NT2/D1 (cell line): ENCODE measurements at regions not wholly inside any gene's neighbourhood (a gene's known extent, or its start where the extent isn't known, plus 50 kb on each side); places are given as distances from the start of the nearest gene placed in this dataset.

Experiments used
- DNase-seq: peaks from one replicate; pipeline ENCODE4 v3.0.0-alpha.2; 2011; ENCODE audit warnings: low read depth, low spot score
- H3K27me3 ChIP-seq: 2 replicates; pipeline ENCODE4 v1.6.0; 2011; ENCODE audit warnings: mild to moderate bottlenecking; ENCODE audit not compliant: insufficient read length, insufficient read depth
- H3K36me3 ChIP-seq: 2 replicates; pipeline ENCODE4 v1.6.1; 2011; ENCODE audit warnings: mild to moderate bottlenecking, low read length, mixed read lengths; ENCODE audit not compliant: insufficient read depth, insufficient read length
- H3K4me1 ChIP-seq: 2 replicates; pipeline ENCODE4 v1.5.1; 2011; ENCODE audit not compliant: insufficient read depth, insufficient read length
- H3K4me3 ChIP-seq: 2 replicates; pipeline ENCODE4 v1.5.1; 2011; ENCODE audit warnings: low read depth; ENCODE audit not compliant: insufficient read length
- H3K9ac ChIP-seq: 2 replicates; pipeline ENCODE4 v1.6.0; 2011; ENCODE audit warnings: low read depth; ENCODE audit not compliant: insufficient read length
- H3K9me3 ChIP-seq: 2 replicates; pipeline ENCODE4 v1.5.1; 2011; ENCODE audit warnings: mild to moderate bottlenecking, low read length; ENCODE audit not compliant: insufficient read depth
- SUZ12 ChIP-seq: IDR thresholded peaks from 2 replicates; pipeline ENCODE4 v1.6.1; 2011; ENCODE audit not compliant: insufficient read length, insufficient read depth; ENCODE audit errors: extremely low read depth
- YY1 ChIP-seq: IDR thresholded peaks from 2 replicates; pipeline ENCODE4 v1.6.1; 2011; ENCODE audit not compliant: insufficient read length, insufficient read depth
- ZNF274 ChIP-seq: IDR thresholded peaks from 2 replicates; pipeline ENCODE4 v1.6.1; 2011; ENCODE audit warnings: mild to moderate bottlenecking, low read depth, low read length

DNA sequence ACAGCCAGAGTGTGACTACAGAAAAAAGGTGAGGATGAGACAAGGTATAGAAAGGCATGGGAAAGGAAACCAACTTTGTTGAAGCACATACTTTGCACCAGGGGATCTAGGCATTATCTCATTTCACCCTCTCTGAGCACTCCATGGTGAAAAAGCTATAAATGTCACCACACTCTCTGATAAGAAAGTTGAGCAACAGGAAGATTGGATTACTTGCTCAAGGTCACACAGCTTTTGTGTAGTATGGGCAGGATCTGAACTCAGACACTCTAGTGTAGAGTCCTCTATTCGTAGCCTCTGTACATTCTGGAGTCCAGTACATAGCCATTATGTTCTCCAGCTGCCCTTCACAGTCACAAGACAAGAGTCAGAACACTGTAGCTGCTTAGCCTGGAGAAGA is 163.4 kb upstream of the SEMA6D start:
- H3K9ac ChIP-seq: no peak overlapping the region
- TF ChIP-seq ZNF274 (no peak), YY1 (no peak), SUZ12 (no peak)
- H3K9me3 ChIP-seq: no peaks in the 10 kb centered on the region
- DNase-seq: no peak
- no peak overlapping the region for H3K4me3 ChIP-seq
- H3K27me3 ChIP-seq: no peaks in the 10 kb centered on the region
- H3K4me1 ChIP-seq: no peaks in the 10 kb centered on the region
- no peaks in the 10 kb centered on the region for H3K36me3 ChIP-seq

DNA sequence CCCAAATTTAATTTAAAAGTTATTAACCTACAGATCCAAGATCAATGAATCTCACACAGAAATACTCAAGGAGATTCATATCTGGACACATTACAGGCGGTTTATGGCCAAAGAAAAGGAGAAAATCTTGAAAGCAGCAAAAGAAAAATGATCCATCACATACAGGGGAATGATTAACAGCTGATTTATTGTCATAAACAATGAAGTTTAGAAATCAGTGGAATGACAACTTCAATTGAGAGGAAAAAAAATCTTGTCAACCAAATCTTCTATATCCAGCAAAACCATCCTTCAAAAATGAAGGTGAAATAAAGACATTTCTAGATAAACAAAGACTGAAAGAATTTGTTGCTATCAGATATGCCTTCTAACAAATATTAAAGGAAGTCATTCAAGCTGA is 156.2 kb upstream of the SEMA6D start:
- H3K36me3 ChIP-seq: no peaks in the 10 kb centered on the region
- no peaks in the 10 kb centered on the region for H3K4me1 ChIP-seq
- H3K4me3 ChIP-seq: no peak overlapping the region
- peaks cover 7% of the 10 kb centered on the region for H3K9me3 ChIP-seq
- no peaks in the 10 kb centered on the region for H3K27me3 ChIP-seq
- TF ChIP-seq ZNF274 (no peak), YY1 (no peak), SUZ12 (no peak)
- no peak overlapping the region for H3K9ac ChIP-seq
- DNase-seq: no peak

DNA sequence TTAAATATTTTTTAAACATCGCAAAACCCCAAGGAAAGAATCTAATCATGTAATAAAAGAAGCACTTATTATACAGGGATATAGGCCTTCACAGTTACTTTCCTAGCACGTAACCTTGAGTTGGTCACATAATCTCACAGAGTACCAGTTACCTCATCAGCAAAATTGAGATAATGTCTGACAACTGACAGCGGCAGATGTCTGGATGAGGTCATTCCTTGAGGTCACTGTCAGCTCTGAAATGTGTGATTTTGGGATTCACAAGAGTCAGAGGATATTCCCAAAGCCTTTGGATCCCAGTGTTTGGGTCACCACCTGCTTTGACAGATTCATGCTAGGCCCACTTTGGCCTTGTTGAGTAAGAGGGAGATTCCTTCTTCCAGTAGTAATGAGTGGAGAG is 151.4 kb upstream of the SEMA6D start:
- no peak overlapping the region for H3K4me3 ChIP-seq
- H3K9me3 ChIP-seq: peaks cover 2% of the 10 kb centered on the region; the same call in 1 of the 2 replicates
- TF ChIP-seq YY1: no peak
- no peak for TF ChIP-seq ZNF274
- TF ChIP-seq SUZ12: no peak

DNA sequence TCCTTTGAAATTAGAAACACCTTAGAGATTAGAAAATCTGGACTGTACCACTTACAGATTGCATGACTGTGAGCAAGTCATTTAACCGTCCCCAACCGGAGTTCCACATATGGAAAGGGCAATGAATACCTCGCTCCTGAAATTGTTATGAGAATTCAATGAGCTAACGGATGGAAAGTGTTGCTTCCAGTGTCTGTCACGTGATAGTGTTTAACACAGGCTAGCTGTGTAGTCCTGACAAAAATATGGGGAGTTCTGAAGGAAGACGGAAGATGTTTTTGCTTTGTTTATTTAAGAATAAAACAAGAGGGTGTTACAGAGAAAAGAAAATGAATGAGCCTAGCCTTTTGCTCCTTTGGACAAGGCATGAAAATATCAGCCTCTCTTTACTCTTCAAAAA is 150.7 kb upstream of the SEMA6D start:
- Histone ChIP-seq H3K36me3 (no peaks in the 10 kb centered on the region), H3K4me3 (no peak overlapping the region), H3K9me3 (no peaks in the 10 kb centered on the region; the same call in 1 of the 2 replicates), H3K27me3 (no peaks in the 10 kb centered on the region), H3K4me1 (no peaks in the 10 kb centered on the region), H3K9ac (no peak overlapping the region)
- TF ChIP-seq ZNF274 (no peak), YY1 (no peak), SUZ12 (no peak)
- DNase-seq: no peak

More for the DNA sequence above, 151.4 kb upstream of the SEMA6D start:
- H3K27me3 ChIP-seq: no peaks in the 10 kb centered on the region
- no peaks in the 10 kb centered on the region for H3K36me3 ChIP-seq
- H3K9ac ChIP-seq: no peak overlapping the region
- DNase-seq: no peak
- H3K4me1 ChIP-seq: no peaks in the 10 kb centered on the region

GRCh38 chr15:47568030-47568429 is 149.3 kb upstream of the SEMA6D start:
- H3K4me3 ChIP-seq: no peak overlapping the region
- no peak overlapping the region for H3K9ac ChIP-seq
- DNase-seq: no peak
- no peaks in the 10 kb centered on the region for H3K36me3 ChIP-seq
- no peaks in the 10 kb centered on the region for H3K27me3 ChIP-seq
- H3K9me3 ChIP-seq: no peaks in the 10 kb centered on the region
- TF ChIP-seq SUZ12 (no peak), YY1 (no peak), ZNF274 (no peak)
- H3K4me1 ChIP-seq: no peaks in the 10 kb centered on the region

DNA sequence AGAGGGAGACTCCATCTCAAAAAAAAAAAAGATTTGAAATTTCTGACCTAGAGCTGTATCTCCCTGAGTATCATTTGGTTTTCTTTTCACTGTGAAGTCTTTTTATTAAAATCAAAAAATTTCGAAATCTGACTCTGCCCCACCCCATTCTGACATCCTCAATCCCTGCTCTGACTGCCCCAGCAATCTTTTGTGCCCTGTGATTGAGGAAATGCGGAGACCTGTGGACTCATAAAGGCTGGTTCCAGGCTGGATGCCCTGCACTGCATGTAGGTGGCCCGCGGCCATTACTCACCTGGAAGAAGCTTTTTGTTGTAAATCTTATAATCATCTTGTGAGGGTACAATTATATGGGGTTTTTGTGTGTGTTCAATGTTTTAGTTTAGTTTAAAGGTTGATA is 147.3 kb upstream of the SEMA6D start:
- TF ChIP-seq SUZ12 (no peak), ZNF274 (no peak), YY1 (no peak)
- no peaks in the 10 kb centered on the region for H3K9me3 ChIP-seq
- H3K4me1 ChIP-seq: no peaks in the 10 kb centered on the region
- no peak for DNase-seq
- no peak overlapping the region for H3K4me3 ChIP-seq
- no peak overlapping the region for H3K9ac ChIP-seq
- no peaks in the 10 kb centered on the region for H3K36me3 ChIP-seq
- H3K27me3 ChIP-seq: no peaks in the 10 kb centered on the region

- Histone ChIP-seq H3K4me1 (no peaks in the 10 kb centered on the region), H3K36me3 (no peaks in the 10 kb centered on the region), H3K9ac (no peak overlapping the region), H3K9me3 (no peaks in the 10 kb centered on the region), H3K27me3 (no peaks in the 10 kb centered on the region), H3K4me3 (no peak overlapping the region)
- DNase-seq: no peak
- TF ChIP-seq YY1 (no peak), ZNF274 (no peak), SUZ12 (no peak)
Observed at GRCh38 chr15:47570451-47570850, 146.9 kb upstream of the SEMA6D start.

DNA sequence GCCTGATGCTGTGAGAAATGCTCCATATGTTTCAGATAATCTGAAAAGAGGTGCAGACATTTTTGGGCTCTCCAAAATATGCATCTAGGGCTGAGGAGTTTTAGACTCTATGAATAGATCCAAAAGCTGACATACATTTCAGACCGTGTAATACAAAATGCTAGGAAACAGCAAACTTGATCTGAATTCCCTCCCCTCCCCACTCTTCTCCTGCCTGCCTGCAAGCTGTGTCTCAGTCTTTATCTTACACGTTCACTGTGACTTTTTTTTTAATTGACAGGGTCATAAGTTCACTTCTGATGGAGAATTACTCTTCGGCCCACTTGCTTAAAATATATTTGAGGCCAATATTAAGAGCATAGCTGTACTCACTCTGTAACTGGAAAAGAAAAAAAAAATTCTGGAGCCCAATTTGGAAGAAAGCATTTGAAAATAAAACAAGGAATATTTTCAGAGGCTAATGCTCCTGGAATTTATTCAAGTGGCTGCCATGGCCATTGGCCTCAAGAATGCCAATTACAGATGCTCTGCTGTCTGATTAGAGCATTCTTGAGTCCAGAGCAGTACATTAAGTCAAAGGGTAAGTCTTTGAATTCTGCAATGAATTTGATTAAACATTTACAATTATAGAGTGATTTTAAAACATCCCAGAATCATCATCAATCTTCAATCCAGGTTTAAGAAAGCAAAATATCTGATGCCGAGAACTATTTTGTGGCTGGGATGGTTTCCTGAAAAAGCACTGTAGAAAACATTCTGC is 146.2 kb upstream of the SEMA6D start:
- TF ChIP-seq YY1: no peak
- no peak for TF ChIP-seq SUZ12
- TF ChIP-seq ZNF274: no peak
- no peak for DNase-seq
- H3K27me3 ChIP-seq: no peaks in the 10 kb centered on the region
- H3K4me3 ChIP-seq: no peak overlapping the region
- H3K9me3 ChIP-seq: no peaks in the 10 kb centered on the region
- H3K9ac ChIP-seq: no peak overlapping the region
- H3K36me3 ChIP-seq: no peaks in the 10 kb centered on the region
- H3K4me1 ChIP-seq: no peaks in the 10 kb centered on the region
